Activated naive CD8-positive, alpha-beta T cell treated with anti-CD3 and anti-CD28 coated beads, Interleukin-2, amount 10 ng/mL, durations not matched to agents 7 days and 5 days (primary cell): ENCODE measurements at regions not wholly inside any gene's neighbourhood (a gene's known extent, or its start where the extent isn't known, plus 50 kb on each side); places are given as distances from the start of the nearest gene placed in this dataset.
"Not testable (repeated sequence)": the region's sequence is repeated elsewhere in the genome, so short reads cannot be mapped to it uniquely, and the experiment has no call there.

ENCODE experiments used
- ATAC-seq: fragments of 150-1000 bp; cut with Tn5 transposase; one replicate; pipeline ENCODE4 v1.10.0; 2021; ENCODE audit warnings: low read depth, moderate library complexity
- POLR2A ChIA-PET: fragments of 350-600 bp; sonication (Branson Sonifier 250); formaldehyde crosslinking; loops from one replicate; lab custom pipeline; 2021; ENCODE audit warnings: antibody characterized with exemption; lab: Charles Lee
- DNase-seq: peaks from one replicate; pipeline ENCODE4 v3.0.0; 2021
- H3K27ac Mint-ChIP-seq: one replicate; pipeline ENCODE4 v1.8.0; 2022; ENCODE audit warnings: mild to moderate bottlenecking, mixed read lengths
- H3K27me3 Mint-ChIP-seq: one replicate; pipeline ENCODE4 v1.8.0; 2022; ENCODE audit warnings: mild to moderate bottlenecking, moderate library complexity, mixed read lengths
- H3K36me3 Mint-ChIP-seq: one replicate; pipeline ENCODE4 v1.8.0; 2021; ENCODE audit warnings: mild to moderate bottlenecking, mixed read lengths
- H3K4me1 Mint-ChIP-seq: one replicate; pipeline ENCODE4 v1.8.0; 2021; ENCODE audit warnings: mixed read lengths
- H3K4me3 Mint-ChIP-seq: one replicate; pipeline ENCODE4 v1.8.0; 2022; ENCODE audit warnings: mild to moderate bottlenecking, moderate library complexity, mixed read lengths
- H3K9me3 Mint-ChIP-seq: one replicate; pipeline ENCODE4 v1.8.0; 2021; ENCODE audit warnings: mixed read lengths

DNA sequence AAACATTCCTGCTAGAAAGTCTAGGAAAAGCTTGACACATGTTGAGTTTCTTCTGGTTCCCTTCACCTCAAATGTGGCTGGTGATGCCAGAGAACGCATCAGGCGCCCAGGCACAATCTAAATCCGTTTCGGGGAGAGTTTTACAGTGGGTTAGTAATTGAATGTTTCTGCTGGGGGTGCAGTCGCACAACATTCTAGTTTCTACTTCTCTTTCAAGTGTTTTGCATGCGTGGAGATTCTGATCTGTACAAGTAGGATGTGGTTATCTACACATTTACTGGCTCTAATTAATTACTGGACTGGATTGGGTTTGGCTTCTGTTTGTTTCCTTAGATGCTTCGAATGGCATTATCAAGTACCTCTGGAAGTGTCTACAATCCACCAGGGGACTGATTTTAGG lies 173.8 kb downstream of the TMEM26 start:
- Mint-ChIP-seq H3K27me3 (peaks cover 30% of the 10 kb centered on the region), H3K4me3 (no peak overlapping the region), H3K27ac (no peak overlapping the region), H3K4me1 (peaks cover 4% of the 10 kb centered on the region), H3K36me3 (no peaks in the 10 kb centered on the region), H3K9me3 (peaks cover 1% of the 10 kb centered on the region)
- POLR2A ChIA-PET: no interaction called here
- ATAC-seq: no peak
- no peak for DNase-seq

DNA sequence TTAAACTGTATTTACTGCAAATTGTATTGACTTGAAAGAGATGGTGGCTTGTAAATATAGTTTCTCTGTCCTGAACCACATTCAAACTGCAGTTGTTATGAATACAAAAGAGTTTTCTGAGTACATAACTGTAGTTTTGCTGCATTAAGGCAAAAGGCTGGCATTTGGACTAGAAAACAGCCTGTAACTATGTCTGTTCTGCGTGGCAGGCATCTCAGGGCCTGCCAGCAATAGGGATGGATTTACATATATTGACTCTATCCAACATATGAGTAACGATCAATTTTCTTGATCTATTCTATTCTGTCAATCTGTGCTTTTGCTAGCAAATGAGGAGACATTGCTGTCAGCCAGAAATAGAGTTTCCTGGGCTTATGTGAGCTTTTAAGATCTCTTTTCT lies 174.6 kb downstream of the TMEM26 start:
- Mint-ChIP-seq H3K27ac (no peak overlapping the region), H3K4me1 (peaks cover under 1% of the 10 kb centered on the region), H3K27me3 (peaks cover 25% of the 10 kb centered on the region), H3K36me3 (no peaks in the 10 kb centered on the region), H3K4me3 (no peak overlapping the region), H3K9me3 (peaks cover 1% of the 10 kb centered on the region)
- POLR2A ChIA-PET: no interaction called here
- no peak for DNase-seq
- no peak for ATAC-seq

DNA sequence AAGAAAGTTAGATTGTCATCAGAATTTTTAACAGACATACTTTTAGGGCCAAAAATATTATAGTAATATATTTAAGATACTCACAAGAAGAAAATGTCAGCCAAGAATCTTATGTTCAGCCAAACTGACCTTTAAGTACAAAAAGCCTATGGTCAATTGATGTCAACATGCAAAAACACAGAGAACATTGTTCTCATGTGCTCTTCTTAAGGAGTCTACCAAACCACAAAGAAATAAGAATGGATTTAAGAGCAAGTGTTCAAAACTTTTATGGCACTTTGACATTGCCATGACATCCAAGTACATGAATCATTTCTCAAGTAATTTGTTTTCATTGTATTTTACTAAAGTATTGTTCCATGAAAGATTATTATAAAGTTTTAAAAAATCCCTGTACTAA lies 180.4 kb downstream of the TMEM26 start:
- Mint-ChIP-seq H3K4me1 (no peaks in the 10 kb centered on the region), H3K27ac (no peak overlapping the region), H3K36me3 (no peaks in the 10 kb centered on the region), H3K9me3 (peaks cover 1% of the 10 kb centered on the region), H3K4me3 (no peak overlapping the region), H3K27me3 (peaks cover 11% of the 10 kb centered on the region)
- POLR2A ChIA-PET: no interaction called here
- DNase-seq (no peak), ATAC-seq (no peak)

DNA sequence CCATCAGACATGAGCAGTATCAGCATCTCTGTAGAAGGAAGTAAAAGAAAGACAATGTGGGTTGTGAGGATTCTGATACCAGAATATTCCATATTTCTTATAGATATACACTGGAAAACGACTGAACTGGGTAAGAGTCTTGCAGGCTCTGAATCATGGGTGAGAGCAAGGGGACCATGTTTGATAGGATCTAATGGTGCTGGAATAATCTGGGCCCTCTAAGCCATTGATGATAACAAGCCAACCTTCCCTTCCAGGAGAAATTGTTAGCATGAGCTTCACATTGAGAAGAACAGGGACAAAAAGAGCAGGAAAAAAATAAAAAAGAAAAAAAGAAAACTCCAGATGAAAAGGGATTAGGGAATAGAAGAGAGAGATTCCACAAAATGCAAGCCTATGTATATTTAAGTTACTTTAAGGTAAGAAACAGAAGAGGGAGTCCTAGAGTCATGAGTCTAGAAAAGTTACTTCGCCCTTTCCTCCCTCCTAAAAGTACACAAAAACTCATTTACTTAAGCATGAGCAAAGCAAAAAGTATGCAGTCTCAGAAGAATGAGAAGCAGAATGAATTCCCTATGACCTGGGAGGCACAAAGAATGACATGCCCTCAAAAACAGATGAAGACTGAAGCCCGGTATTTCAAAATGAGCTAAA lies 181.9 kb downstream of the TMEM26 start:
- peaks cover 11% of the 10 kb centered on the region for H3K27me3 Mint-ChIP-seq
- ATAC-seq: no peak
- POLR2A ChIA-PET: no interaction called here
- DNase-seq: no peak
- no peak overlapping the region for H3K4me3 Mint-ChIP-seq
- no peaks in the 10 kb centered on the region for H3K4me1 Mint-ChIP-seq
- no peak overlapping the region for H3K27ac Mint-ChIP-seq
- H3K9me3 Mint-ChIP-seq: no peaks in the 10 kb centered on the region
- no peaks in the 10 kb centered on the region for H3K36me3 Mint-ChIP-seq

DNA sequence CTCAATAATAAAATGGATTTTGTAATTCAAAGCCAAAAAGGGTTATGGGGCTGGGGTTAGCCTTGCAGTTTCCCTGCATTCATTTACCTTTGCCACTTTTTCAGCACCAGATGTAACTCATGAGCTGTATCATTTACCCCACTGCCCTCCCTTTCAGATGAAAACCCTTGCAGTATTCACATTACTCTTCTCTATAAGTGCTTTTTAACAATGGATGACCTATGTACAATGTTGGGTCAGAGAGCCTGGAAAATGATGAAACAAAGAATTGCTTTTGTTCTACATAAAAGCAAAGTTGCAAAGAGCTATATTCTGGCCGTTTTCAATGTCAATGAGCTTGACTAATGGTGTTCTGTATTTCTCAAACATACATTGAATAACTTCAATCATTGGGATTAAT lies 189.7 kb downstream of the TMEM26 start:
- ATAC-seq (no peak), DNase-seq (no peak)
- Mint-ChIP-seq H3K4me3 (no peak overlapping the region), H3K36me3 (no peaks in the 10 kb centered on the region), H3K9me3 (peaks cover 4% of the 10 kb centered on the region), H3K27me3 (peaks cover 8% of the 10 kb centered on the region), H3K27ac (no peak overlapping the region), H3K4me1 (no peaks in the 10 kb centered on the region)
- POLR2A ChIA-PET: no interaction called here

DNA sequence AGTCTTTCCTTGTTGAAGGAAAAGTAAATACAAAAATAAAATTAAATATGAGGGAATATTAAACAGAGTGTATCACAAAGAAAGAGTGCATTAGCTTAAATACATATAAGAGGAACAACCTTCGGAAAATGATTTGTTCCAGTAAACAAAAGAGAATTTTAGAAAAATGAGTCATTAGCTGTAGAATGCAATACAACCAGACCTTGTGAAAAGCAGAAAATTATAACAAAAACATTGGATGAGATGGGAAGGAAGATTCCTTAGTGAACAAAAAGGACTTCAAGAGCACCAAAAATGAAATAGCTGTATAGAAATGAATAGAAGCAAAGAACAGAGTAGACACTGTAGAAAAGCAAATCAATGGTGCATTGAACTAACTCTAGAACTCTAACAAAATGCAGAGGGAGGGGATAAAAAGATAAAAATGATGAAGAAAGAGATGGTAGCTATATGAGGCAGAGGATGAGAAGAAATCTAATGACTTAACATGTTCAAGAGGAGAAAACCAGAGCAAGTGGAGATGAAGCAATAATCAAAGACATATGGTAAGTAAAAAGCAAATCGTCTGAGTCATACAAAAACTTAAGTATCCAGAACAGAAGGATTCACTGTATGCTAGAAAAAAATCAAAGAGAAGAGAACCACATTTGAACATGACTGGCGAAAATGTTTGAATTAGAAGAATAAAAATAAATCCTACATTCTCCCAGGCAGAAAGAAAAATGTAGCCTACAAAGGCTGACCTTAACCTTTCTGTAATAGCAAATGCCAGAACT lies 190.5 kb downstream of the TMEM26 start:
- no peak for ATAC-seq
- no peaks in the 10 kb centered on the region for H3K36me3 Mint-ChIP-seq
- H3K4me1 Mint-ChIP-seq: no peaks in the 10 kb centered on the region
- H3K9me3 Mint-ChIP-seq: peaks cover 4% of the 10 kb centered on the region
- DNase-seq: no peak
- no peak overlapping the region for H3K4me3 Mint-ChIP-seq
- H3K27ac Mint-ChIP-seq: no peak overlapping the region
- peaks cover 7% of the 10 kb centered on the region for H3K27me3 Mint-ChIP-seq
- POLR2A ChIA-PET: no interaction called here

DNA sequence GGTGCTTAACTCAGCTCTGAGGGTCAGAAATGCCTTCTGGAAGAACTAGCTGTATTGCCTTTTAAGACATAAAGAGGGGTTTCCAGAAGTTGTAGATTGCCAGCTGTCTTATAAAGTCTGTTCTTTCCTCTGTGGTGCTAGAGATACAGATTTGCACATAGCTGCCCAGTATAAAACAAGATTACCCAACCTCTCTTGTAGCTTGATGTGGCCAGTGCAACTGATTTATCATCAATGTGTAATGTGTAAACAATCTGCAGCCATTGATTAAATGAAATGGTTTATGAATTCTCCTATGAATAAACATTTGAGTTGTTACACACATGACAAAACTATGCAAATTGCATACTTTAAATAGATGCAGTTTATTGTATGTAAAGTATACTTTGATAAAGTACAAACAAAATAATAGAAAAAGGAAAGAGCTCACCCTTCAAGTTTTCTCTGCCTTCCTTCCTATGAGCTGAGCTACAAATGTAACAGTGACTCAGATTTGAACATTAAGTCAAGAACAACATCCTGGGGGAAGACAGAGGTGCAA lies 195.2 kb downstream of the TMEM26 start:
- peaks cover 3% of the 10 kb centered on the region for H3K27me3 Mint-ChIP-seq

DNA sequence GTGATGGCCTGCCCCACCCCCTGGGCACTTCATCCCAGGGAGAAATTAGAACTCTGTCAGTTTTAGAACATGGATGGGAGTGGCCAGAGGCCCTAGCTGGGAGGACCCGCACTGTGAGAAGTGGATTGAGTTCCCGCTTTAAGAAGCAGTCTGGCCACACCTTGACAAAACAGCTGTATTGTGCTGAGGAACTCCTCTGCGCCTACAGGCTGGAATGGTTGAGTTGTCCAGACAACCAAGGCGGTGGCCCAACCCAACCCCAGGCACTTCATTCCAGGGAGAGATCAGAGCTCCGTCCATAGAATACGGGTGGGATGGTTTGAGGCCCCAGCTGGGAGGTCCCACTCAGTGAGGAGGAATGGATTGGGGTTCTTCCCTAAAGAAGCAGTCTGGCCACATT lies 196.0 kb downstream of the TMEM26 start:
- peaks cover 3% of the 10 kb centered on the region for H3K27me3 Mint-ChIP-seq
- ATAC-seq (no peak), DNase-seq (no peak)
- no peak overlapping the region for H3K4me3 Mint-ChIP-seq
- H3K36me3 Mint-ChIP-seq: no peaks in the 10 kb centered on the region
- POLR2A ChIA-PET: no interaction called here
- H3K27ac Mint-ChIP-seq: no peak overlapping the region
- H3K4me1 Mint-ChIP-seq: no peaks in the 10 kb centered on the region
- H3K9me3 Mint-ChIP-seq: peaks cover 2% of the 10 kb centered on the region

More for the DNA sequence above, 195.2 kb downstream of the TMEM26 start:
- no peak for ATAC-seq
- DNase-seq: no peak
- Mint-ChIP-seq H3K9me3 (peaks cover 2% of the 10 kb centered on the region), H3K27ac (no peak overlapping the region), H3K36me3 (no peaks in the 10 kb centered on the region), H3K4me3 (no peak overlapping the region), H3K4me1 (no peaks in the 10 kb centered on the region)
- POLR2A ChIA-PET: no interaction called here

DNA sequence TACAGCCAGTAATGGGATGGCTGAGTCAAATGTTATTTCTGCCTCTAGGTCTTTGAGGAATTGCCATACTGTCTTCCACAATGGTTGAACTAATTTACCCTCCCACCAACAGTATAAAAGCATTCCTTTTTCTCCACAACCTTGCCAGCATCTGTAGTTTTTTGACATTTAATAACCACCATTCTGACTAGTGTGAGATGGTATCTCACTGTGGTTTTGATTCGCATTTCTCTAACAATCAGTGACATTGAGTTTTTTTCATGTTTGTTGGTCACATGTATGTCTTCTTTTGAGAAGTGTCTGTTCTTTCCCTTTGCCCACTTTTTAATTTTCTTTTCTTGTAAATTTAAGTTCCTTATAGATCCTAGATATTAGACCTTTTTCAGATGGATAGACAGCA lies 200.9 kb downstream of the TMEM26 start:
- H3K9me3 Mint-ChIP-seq, H3K36me3 Mint-ChIP-seq, POLR2A ChIA-PET, H3K27me3 Mint-ChIP-seq, DNase-seq, H3K4me1 Mint-ChIP-seq, ATAC-seq, H3K27ac Mint-ChIP-seq, H3K4me3 Mint-ChIP-seq: not testable (repeated sequence)

DNA sequence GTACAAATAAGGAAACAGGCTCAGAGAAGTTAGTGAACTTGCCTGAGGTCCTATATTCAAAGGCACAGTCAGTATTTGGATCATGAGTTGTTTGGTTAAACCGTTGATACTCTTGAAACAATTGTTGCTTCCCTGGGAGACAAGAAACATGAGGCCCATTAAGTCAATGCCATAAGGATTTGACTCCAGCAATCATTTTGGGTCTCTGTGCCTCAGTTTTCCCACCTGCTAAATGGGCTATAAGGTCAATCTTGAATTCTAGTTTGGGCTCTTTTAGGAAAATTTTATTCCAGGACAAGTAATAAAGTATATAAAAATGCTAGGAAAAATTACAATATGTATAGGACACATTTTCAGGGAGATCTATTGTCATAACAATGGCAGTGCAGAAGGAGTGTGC lies 202.1 kb downstream of the TMEM26 start:
- Mint-ChIP-seq H3K9me3 (no peaks in the 10 kb centered on the region), H3K4me1 (no peaks in the 10 kb centered on the region), H3K27ac (no peak overlapping the region), H3K27me3 (peaks cover 2% of the 10 kb centered on the region), H3K36me3 (no peaks in the 10 kb centered on the region), H3K4me3 (no peak overlapping the region)
- ATAC-seq: no peak
- POLR2A ChIA-PET: no interaction called here
- no peak for DNase-seq

DNA sequence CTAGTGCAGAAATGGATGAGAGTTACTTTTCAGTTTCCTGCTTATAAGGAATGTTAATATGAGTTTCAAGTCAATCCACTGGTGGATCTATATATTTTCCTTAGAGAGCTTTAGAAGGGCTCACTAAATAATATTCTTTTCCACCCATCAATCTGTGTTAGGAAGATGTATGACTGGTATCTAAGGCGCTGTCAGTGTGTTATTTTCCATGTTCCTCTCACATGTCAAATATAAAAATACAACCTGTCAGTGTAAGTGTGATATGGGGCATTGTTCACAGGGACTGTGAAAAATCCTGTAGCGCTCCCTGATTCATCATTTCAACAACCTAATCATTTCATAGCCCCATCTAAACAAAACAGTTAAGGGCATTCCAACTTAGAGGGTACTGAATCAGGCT lies 203.1 kb downstream of the TMEM26 start:
- POLR2A ChIA-PET: no interaction called here
- H3K4me1 Mint-ChIP-seq: no peaks in the 10 kb centered on the region
- peaks cover 1% of the 10 kb centered on the region for H3K9me3 Mint-ChIP-seq
- H3K4me3 Mint-ChIP-seq: no peak overlapping the region
- DNase-seq (no peak), ATAC-seq (no peak)
- no peaks in the 10 kb centered on the region for H3K36me3 Mint-ChIP-seq
- peaks cover 2% of the 10 kb centered on the region for H3K27me3 Mint-ChIP-seq
- H3K27ac Mint-ChIP-seq: no peak overlapping the region

DNA sequence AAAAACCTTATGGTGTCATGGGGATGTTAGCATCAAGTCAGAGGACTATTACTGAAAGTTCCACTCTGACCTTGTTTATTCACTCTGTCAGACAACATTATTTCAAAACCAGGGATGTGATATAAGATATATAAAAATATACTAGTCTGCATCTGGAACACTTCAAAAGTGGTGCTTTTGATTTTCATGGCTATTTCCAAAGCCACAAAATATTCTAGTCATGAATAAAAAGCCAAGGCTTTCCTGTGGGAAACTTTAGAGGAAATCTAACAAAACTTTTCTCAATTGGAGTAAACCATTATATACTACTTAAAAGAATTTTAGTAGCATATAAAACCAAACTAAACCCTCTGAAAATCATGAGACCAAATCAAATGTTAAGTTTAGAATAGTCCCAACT lies 205.2 kb downstream of the TMEM26 start:
- POLR2A ChIA-PET: no interaction called here
- Mint-ChIP-seq H3K9me3 (peaks cover 1% of the 10 kb centered on the region), H3K4me3 (no peak overlapping the region), H3K27ac (no peak overlapping the region), H3K36me3 (no peaks in the 10 kb centered on the region), H3K4me1 (no peaks in the 10 kb centered on the region), H3K27me3 (peaks cover 2% of the 10 kb centered on the region)
- ATAC-seq (no peak), DNase-seq (no peak)

DNA sequence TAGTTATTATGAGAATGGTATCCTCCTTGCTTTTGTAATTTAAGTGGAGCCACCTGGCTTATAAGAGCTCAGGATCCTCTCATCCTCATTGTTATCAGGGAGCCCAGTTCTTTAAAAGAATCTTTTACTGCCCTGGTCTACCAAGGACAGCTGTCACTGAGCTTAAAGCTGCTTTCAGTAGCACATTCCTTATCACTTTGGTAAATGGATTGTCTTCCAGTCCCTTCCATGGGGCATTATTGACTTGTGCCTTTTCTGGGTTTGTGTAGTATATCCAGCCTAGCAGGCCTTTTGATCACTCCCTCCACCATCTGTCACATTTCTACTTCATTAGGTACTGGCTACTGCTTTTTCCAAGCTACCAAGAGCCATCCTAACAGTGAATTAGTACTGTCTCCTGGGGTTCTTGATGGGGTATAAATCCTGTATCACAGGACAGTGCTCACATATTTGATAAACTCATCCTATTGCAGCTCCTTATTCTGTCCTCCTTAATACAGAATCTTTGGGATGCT lies 208.9 kb downstream of the TMEM26 start:
- POLR2A ChIA-PET: no interaction called here

DNA sequence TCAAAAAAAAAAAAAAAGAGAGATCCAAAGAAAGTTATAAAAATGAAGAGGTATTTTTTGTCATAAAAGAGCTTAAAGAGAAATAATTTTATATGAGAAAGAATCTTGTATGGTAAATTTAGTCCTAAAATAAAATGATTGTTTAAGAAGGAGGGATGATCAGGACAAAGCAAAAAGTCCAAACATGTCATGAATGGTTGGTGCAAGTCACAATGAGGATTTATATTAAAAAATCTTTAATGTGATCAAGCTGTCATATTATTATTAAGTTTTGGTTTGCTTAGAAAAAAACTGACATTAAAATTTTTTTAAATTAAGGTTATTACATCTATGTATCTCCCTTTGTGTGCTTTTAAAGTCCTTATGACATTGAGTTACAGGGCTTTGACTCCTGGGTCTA lies 220.4 kb downstream of the TMEM26 start:
- no peak overlapping the region for H3K27ac Mint-ChIP-seq
- DNase-seq (no peak), ATAC-seq (no peak)
- POLR2A ChIA-PET: no interaction called here
- H3K27me3 Mint-ChIP-seq: no peaks in the 10 kb centered on the region
- H3K4me3 Mint-ChIP-seq: no peak overlapping the region
- no peaks in the 10 kb centered on the region for H3K4me1 Mint-ChIP-seq
- peaks cover 5% of the 10 kb centered on the region for H3K9me3 Mint-ChIP-seq
- no peaks in the 10 kb centered on the region for H3K36me3 Mint-ChIP-seq

More for the DNA sequence above, 208.9 kb downstream of the TMEM26 start:
- Mint-ChIP-seq H3K9me3 (peaks cover 1% of the 10 kb centered on the region), H3K27ac (no peak overlapping the region), H3K4me3 (no peak overlapping the region), H3K27me3 (peaks cover 2% of the 10 kb centered on the region), H3K36me3 (no peaks in the 10 kb centered on the region), H3K4me1 (no peaks in the 10 kb centered on the region)
- ATAC-seq (no peak), DNase-seq (no peak)
